Body of pancreas (tissue), 4 donors: ENCODE measurements at regions not wholly inside any gene's neighbourhood (a gene's known extent, or its start where the extent isn't known, plus 50 kb on each side); places are given as distances from the start of the nearest gene placed in this dataset.

ENCODE experiments used
- POLR2A ChIP-seq, 3 donors: fragments of 450-650 bp; IDR thresholded peaks; one replicate each; pipeline ENCODE4 v1.6.1; 2016; ENCODE audit warnings: antibody characterized with exemption in 3 of 3, mild to moderate bottlenecking in 2 of 3
- TF ChIP-seq, protein P1 (sequence below), 7 experiments: fragments of 450-650 bp in 4 of 7; fragments of 200-600 bp in 3 of 7; sonication (generic) in 3 of 7; IDR thresholded peaks; one replicate each; pipeline ENCODE4 v1.5.1; 2016 to 2019; ENCODE audit warnings: antibody characterized with exemption in 7 of 7

DNA sequence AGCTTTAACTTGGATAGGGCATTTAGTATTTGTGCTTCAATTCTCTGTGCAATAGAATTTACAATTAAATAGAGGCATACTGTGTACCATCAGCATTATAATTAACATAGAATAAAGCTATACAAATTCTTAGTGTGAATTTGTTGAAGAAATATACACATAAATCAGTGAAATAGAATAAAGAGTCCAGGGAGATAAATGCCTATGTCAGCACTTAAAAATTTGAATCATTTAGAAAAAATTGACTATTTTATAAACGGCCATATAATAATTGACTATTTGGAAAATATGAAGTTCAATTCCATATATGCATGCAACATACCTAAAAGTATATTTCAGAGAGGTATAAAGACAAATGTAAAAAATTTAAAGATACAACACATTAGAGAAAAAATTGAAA, 348.7 kb downstream of the NR4A2 start:
- TF ChIP-seq, protein P1, sequence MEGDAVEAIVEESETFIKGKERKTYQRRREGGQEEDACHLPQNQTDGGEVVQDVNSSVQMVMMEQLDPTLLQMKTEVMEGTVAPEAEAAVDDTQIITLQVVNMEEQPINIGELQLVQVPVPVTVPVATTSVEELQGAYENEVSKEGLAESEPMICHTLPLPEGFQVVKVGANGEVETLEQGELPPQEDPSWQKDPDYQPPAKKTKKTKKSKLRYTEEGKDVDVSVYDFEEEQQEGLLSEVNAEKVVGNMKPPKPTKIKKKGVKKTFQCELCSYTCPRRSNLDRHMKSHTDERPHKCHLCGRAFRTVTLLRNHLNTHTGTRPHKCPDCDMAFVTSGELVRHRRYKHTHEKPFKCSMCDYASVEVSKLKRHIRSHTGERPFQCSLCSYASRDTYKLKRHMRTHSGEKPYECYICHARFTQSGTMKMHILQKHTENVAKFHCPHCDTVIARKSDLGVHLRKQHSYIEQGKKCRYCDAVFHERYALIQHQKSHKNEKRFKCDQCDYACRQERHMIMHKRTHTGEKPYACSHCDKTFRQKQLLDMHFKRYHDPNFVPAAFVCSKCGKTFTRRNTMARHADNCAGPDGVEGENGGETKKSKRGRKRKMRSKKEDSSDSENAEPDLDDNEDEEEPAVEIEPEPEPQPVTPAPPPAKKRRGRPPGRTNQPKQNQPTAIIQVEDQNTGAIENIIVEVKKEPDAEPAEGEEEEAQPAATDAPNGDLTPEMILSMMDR (IDR thresholded peaks at IDR 0.05) = no peak
- no peak for TF ChIP-seq POLR2A (IDR thresholded peaks at IDR 0.05)
